NOMO-1 treated with DMSO at 0.1 percent for 48 hours (cell line): ENCODE measurements at regions not wholly inside any gene's neighbourhood (a gene's known extent, or its start where the extent isn't known, plus 50 kb on each side); places are given as distances from the start of the nearest gene placed in this dataset.
"Not testable (repeated sequence)": the region's sequence is repeated elsewhere in the genome, so short reads cannot be mapped to it uniquely, and the experiment has no call there.

Source experiments
- DNase-seq: peaks from one replicate; lab custom pipeline; 2025; ENCODE audit not compliant: unreplicated experiment; lab: John Stamatoyannopoulos, UW

GRCh38 chr5:6112538-6112937, 265.8 kb downstream of the MED10 start:
- no peak for DNase-seq

GRCh38 chr5:6112125-6112524, 266.2 kb downstream of the MED10 start:
- no peak for DNase-seq

GRCh38 chr5:6111131-6111530, 267.2 kb downstream of the MED10 start:
- DNase-seq: no peak

GRCh38 chr5:6110441-6111005, 267.8 kb downstream of the MED10 start:
- no peak for DNase-seq

GRCh38 chr5:6108981-6109825, 269.1 kb downstream of the MED10 start:
- DNase-seq: no peak

GRCh38 chr5:6108540-6108848, 269.9 kb downstream of the MED10 start:
- no peak for DNase-seq

- DNase-seq: no peak
Observed at GRCh38 chr5:6107675-6108539, 270.4 kb downstream of the MED10 start.

- DNase-seq: no peak
Observed at GRCh38 chr5:6106756-6107155, 271.6 kb downstream of the MED10 start.

GRCh38 chr5:6105320-6105719, 273.0 kb downstream of the MED10 start:
- DNase-seq: no peak

- no peak for DNase-seq
Observed at GRCh38 chr5:6096101-6096500, 282.2 kb downstream of the MED10 start.

- DNase-seq: not testable (repeated sequence)
Observed at GRCh38 chr5:6094180-6094579, 284.2 kb downstream of the MED10 start.

GRCh38 chr5:6090838-6091237, 287.5 kb downstream of the MED10 start:
- DNase-seq: no peak

- no peak for DNase-seq
Observed at GRCh38 chr5:6090079-6090654, 288.2 kb downstream of the MED10 start.

GRCh38 chr5:6088706-6089105, 289.6 kb downstream of the MED10 start:
- DNase-seq: no peak

GRCh38 chr5:6087576-6087975, 290.8 kb downstream of the MED10 start:
- no peak for DNase-seq

GRCh38 chr5:6086871-6087270, 291.5 kb downstream of the MED10 start:
- no peak for DNase-seq

- no peak for DNase-seq
Observed at GRCh38 chr5:6085341-6085860, 292.9 kb downstream of the MED10 start.

GRCh38 chr5:6084836-6085235, 293.5 kb downstream of the MED10 start:
- DNase-seq: no peak

GRCh38 chr5:6084376-6084775, 294.0 kb downstream of the MED10 start:
- no peak for DNase-seq

GRCh38 chr5:6083311-6083978, 294.9 kb downstream of the MED10 start:
- no peak for DNase-seq

GRCh38 chr5:6082685-6083084, 295.7 kb downstream of the MED10 start:
- DNase-seq: no peak
